HCT116 (cell line): ENCODE measurements at regions not wholly inside any gene's neighbourhood (a gene's known extent, or its start where the extent isn't known, plus 50 kb on each side); places are given as distances from the start of the nearest gene placed in this dataset.

Experiments used
- ATAC-seq: fragments of 200-7000 bp; cut with Tn5 transposase; 2 replicates; pipeline ENCODE4 v1.9.1; 2020; ENCODE audit warnings: mild to moderate bottlenecking, moderate library complexity
- BruUV-seq: library from RNA; stranded (reverse); fragments of 400-500 nt; replicated peaks from 2 replicates; lab custom pipeline; 2021; lab: Mats Ljungman, UMichigan
- CTCF ChIA-PET: fragments of 300-600 bp; sonication (Branson Sonifier 250); formaldehyde crosslinking; loops from one replicate; lab custom pipeline; 2021; ENCODE audit warnings: antibody characterized with exemption; lab: Charles Lee
- POLR2A ChIA-PET: fragments of 300-600, 350-600 bp; sonication (Branson Sonifier 250); formaldehyde crosslinking; loops from one replicate; lab custom pipeline; 2021; ENCODE audit warnings: antibody characterized with exemption; lab: Charles Lee
- RAD21 ChIA-PET, 2 experiments: fragments of 300-600 bp; sonication (Branson Sonifier 250); formaldehyde crosslinking; loops; one replicate each; lab custom pipeline; 2023; ENCODE audit warnings: low total read pairs in 2 of 2; ENCODE audit not compliant: uncharacterized antibody in 2 of 2, unreplicated experiment in 2 of 2, low non-redundant PET in 1 of 2; lab: Charles Lee
- DNase-seq: peaks from one replicate; pipeline ENCODE4 v3.0.0-alpha.2; 2010; ENCODE audit warnings: low read depth, low spot score
- H2AFZ ChIP-seq: fragments of 200-600 bp; shearing (Covaris generic), sonication (generic); 2 replicates; pipeline ENCODE4 v1.6.1; 2017; ENCODE audit warnings: low read depth, mixed run types, mixed read lengths, antibody characterized with exemption, low read length; ENCODE audit not compliant: poor library complexity, severe bottlenecking
- H3K27ac ChIP-seq: 2 replicates; pipeline ENCODE4 v1.5.1; 2012; ENCODE audit warnings: low read depth, low read length
- H3K27me3 ChIP-seq: fragments of 200-600 bp; sonication (generic); 2 replicates; pipeline ENCODE4 v1.6.1; 2016; ENCODE audit warnings: mixed run types, low read length, mixed read lengths; ENCODE audit not compliant: insufficient read depth
- H3K36me3 ChIP-seq, 2 experiments: fragments of 200-500 bp in 1 of 2; fragments of 200-600 bp in 1 of 2; sonication (Bioruptor generic) in 1 of 2; sonication (generic) in 1 of 2; 2 replicates each; pipeline versions ENCODE4 v1.5.1 to v1.6.1; 2014 to 2016; ENCODE audit warnings: low read length in 2 of 2, inconsistent platforms in 1 of 2, mixed read lengths in 1 of 2, mixed run types in 1 of 2; ENCODE audit not compliant: insufficient read depth in 2 of 2, control insufficient read depth in 1 of 2
- H3K4me1 ChIP-seq, 2 experiments: fragments of 200-600 bp in 1 of 2; sonication (generic) in 1 of 2; 2 replicates each; pipeline versions ENCODE4 v1.5.1 to v1.6.1; 2012 to 2017; ENCODE audit warnings: low read length in 2 of 2, inconsistent platforms in 1 of 2, mild to moderate bottlenecking in 1 of 2, mixed read lengths in 1 of 2, mixed run types in 1 of 2, moderate library complexity in 1 of 2; ENCODE audit not compliant: insufficient read depth in 2 of 2, control insufficient read depth in 1 of 2
- H3K4me2 ChIP-seq: fragments of 200-600 bp; sonication (generic); 2 replicates; pipeline ENCODE4 v1.6.1; 2017; ENCODE audit warnings: mixed run types, low read length, mixed read lengths
- H3K4me3 ChIP-seq, 2 experiments: fragments of 200-600 bp in 1 of 2; sonication (generic) in 1 of 2; replicated peaks in 1 of 2; 2 replicates each; pipeline ENCODE4 v1.5.1; 2011 to 2016; ENCODE audit warnings: low read length in 2 of 2, control low read depth in 1 of 2, low read depth in 1 of 2, mild to moderate bottlenecking in 1 of 2, mixed read lengths in 1 of 2, mixed run types in 1 of 2
- H3K79me2 ChIP-seq: fragments of 200-600 bp; sonication (generic); 2 replicates; pipeline ENCODE4 v1.6.1; 2017; ENCODE audit warnings: mild to moderate bottlenecking, mixed run types, low read length, moderate library complexity, mixed read lengths; ENCODE audit not compliant: insufficient read depth
- H3K9ac ChIP-seq: fragments of 200-600 bp; sonication (generic); 2 replicates; pipeline ENCODE4 v1.6.1; 2016; ENCODE audit warnings: low read length, mixed read lengths
- H3K9me2 ChIP-seq: fragments of 200-600 bp; sonication (generic), shearing (Covaris generic); 2 replicates; pipeline ENCODE4 v1.6.1; 2017; ENCODE audit warnings: mixed run types, mild to moderate bottlenecking, moderate library complexity; ENCODE audit not compliant: insufficient read depth
- H3K9me3 ChIP-seq, 2 experiments: fragments of 200-500 bp in 1 of 2; fragments of 200-600 bp in 1 of 2; sonication (Bioruptor generic) in 1 of 2; sonication (generic) in 1 of 2; 2 replicates each; pipeline ENCODE4 v1.6.1; 2014 to 2017; ENCODE audit warnings: low read length in 2 of 2, mixed read lengths in 2 of 2, inconsistent platforms in 1 of 2, low read depth in 1 of 2, mild to moderate bottlenecking in 1 of 2, mixed run types in 1 of 2, moderate library complexity in 1 of 2; ENCODE audit not compliant: control insufficient read depth in 1 of 2, insufficient read depth in 1 of 2
- H4K20me1 ChIP-seq: fragments of 200-600 bp; sonication (generic), shearing (Covaris generic); 2 replicates; pipeline ENCODE4 v1.6.1; 2017; ENCODE audit warnings: mixed run types, mild to moderate bottlenecking, moderate library complexity; ENCODE audit not compliant: insufficient read depth
- CBX3 ChIP-seq: IDR thresholded peaks from 2 replicates; pipeline ENCODE4 v1.6.1; 2012; ENCODE audit warnings: low read depth
- ELF1 ChIP-seq: IDR thresholded peaks from 2 replicates; pipeline ENCODE4 v1.6.1; 2012; ENCODE audit warnings: low read depth, borderline replicate concordance
- POLR2AphosphoS5 ChIP-seq: IDR thresholded peaks from 2 replicates; pipeline ENCODE4 v1.6.1; 2011; ENCODE audit warnings: mild to moderate bottlenecking, low read depth, low read length, moderate library complexity
- SIN3A ChIP-seq: IDR thresholded peaks from 2 replicates; pipeline ENCODE4 v1.6.1; 2012; ENCODE audit warnings: low read depth
- SRF ChIP-seq: IDR thresholded peaks from 2 replicates; pipeline ENCODE4 v1.6.1; 2012; ENCODE audit warnings: low read depth
- intact Hi-C: fragments of 100-400 bp; cut with micrococcal nuclease; formaldehyde crosslinking; loops from 2 replicates; pipeline ENCODE4 v1.10.0; 2022
- TF ChIP-seq, protein P1 (sequence below): IDR thresholded peaks from 2 replicates; pipeline ENCODE4 v1.6.1; 2012
- TF ChIP-seq, protein P2 (sequence below): IDR thresholded peaks from 2 replicates; pipeline ENCODE4 v1.6.1; 2012
- TF ChIP-seq, protein P3 (sequence below): IDR thresholded peaks from 2 replicates; pipeline ENCODE4 v1.6.1; 2012; ENCODE audit warnings: low read depth

DNA sequence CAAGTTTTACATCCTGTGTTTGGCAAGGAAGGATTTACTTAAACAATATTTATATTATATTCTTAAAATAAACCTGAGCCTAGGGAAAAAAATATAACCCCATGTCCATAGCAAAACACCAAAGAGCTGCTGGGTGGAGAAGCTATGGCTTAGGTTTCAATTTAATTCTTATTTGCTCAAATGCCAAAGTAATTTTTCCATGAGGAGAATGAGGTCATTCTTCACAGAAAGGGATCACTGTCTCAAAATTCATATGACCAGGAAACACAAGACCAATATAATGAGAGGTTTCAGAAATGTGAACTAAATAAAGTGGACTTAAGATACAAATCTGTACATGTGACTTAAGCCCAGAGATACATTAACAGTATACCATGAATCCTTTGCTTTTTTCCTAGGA is 195.0 kb downstream of the PHLDA1 start:
- peaks cover 0 to 5% of the 10 kb centered on the region in 2 experiments; a peak in 1 of 4 replicates for H3K36me3 ChIP-seq
- no peak overlapping the region for H3K9ac ChIP-seq
- ATAC-seq (no peak), DNase-seq (no peak)
- H3K9me3 ChIP-seq = no peaks in the 10 kb centered on the region
- no peaks in the 10 kb centered on the region for H3K27me3 ChIP-seq
- no peaks in the 10 kb centered on the region for H3K9me2 ChIP-seq
- H3K4me2 ChIP-seq = no peak overlapping the region
- H4K20me1 ChIP-seq = no peaks in the 10 kb centered on the region
- TF ChIP-seq, protein P1, sequence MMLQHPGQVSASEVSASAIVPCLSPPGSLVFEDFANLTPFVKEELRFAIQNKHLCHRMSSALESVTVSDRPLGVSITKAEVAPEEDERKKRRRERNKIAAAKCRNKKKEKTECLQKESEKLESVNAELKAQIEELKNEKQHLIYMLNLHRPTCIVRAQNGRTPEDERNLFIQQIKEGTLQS = no peak
- TF ChIP-seq CBX3 = no peak
- TF ChIP-seq SIN3A = no peak
- TF ChIP-seq ELF1 = no peak
- TF ChIP-seq, protein P2, sequence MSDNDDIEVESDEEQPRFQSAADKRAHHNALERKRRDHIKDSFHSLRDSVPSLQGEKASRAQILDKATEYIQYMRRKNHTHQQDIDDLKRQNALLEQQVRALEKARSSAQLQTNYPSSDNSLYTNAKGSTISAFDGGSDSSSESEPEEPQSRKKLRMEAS = no peak
- TF ChIP-seq, protein P3, sequence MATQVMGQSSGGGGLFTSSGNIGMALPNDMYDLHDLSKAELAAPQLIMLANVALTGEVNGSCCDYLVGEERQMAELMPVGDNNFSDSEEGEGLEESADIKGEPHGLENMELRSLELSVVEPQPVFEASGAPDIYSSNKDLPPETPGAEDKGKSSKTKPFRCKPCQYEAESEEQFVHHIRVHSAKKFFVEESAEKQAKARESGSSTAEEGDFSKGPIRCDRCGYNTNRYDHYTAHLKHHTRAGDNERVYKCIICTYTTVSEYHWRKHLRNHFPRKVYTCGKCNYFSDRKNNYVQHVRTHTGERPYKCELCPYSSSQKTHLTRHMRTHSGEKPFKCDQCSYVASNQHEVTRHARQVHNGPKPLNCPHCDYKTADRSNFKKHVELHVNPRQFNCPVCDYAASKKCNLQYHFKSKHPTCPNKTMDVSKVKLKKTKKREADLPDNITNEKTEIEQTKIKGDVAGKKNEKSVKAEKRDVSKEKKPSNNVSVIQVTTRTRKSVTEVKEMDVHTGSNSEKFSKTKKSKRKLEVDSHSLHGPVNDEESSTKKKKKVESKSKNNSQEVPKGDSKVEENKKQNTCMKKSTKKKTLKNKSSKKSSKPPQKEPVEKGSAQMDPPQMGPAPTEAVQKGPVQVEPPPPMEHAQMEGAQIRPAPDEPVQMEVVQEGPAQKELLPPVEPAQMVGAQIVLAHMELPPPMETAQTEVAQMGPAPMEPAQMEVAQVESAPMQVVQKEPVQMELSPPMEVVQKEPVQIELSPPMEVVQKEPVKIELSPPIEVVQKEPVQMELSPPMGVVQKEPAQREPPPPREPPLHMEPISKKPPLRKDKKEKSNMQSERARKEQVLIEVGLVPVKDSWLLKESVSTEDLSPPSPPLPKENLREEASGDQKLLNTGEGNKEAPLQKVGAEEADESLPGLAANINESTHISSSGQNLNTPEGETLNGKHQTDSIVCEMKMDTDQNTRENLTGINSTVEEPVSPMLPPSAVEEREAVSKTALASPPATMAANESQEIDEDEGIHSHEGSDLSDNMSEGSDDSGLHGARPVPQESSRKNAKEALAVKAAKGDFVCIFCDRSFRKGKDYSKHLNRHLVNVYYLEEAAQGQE = no peak
- no peak for TF ChIP-seq POLR2AphosphoS5
- TF ChIP-seq SRF = no peak
- intact Hi-C loops = no loop called here
- CTCF ChIA-PET = interaction anchor here (1.3 kb wide), 1 partner anchor 12 kb away, joined by 3 read pairs; no protein-coding TSS in a partner anchor
- no peaks in the 10 kb centered on the region for H3K79me2 ChIP-seq
- H3K27ac ChIP-seq = peak overlapping the region; percentile 40; the same call in 1 of the 2 replicates
- RAD21 ChIA-PET = no interaction called here
- H3K4me1 ChIP-seq = peaks cover 14 to 17% of the 10 kb centered on the region in 2 experiments
- no peak overlapping the region for H3K4me3 ChIP-seq
- no TSS peak for BruUV-seq
- H2AFZ ChIP-seq = no peak overlapping the region
- POLR2A ChIA-PET = interaction anchor here (1.2 kb wide), 1 partner anchor 16 kb away, joined by 3 read pairs; no protein-coding TSS in a partner anchor
